Breast epithelium (tissue), 4 donors: ENCODE measurements at regions not wholly inside any gene's neighbourhood (a gene's known extent, or its start where the extent isn't known, plus 50 kb on each side); places are given as distances from the start of the nearest gene placed in this dataset.
"Not testable (repeated sequence)": the region's sequence is repeated elsewhere in the genome, so short reads cannot be mapped to it uniquely, and the experiment has no call there.

Experiments
- DNase-seq, 2 donors: peaks; one replicate each; pipeline ENCODE4 v3.0.0-alpha.2; 2019; ENCODE audit warnings: low spot score in 2 of 2
- H3K27ac ChIP-seq, 2 donors: fragments of 200-600 bp; sonication (generic) in 1 of 2; one replicate each; pipeline ENCODE4 v1.5.1; 2016 to 2019; ENCODE audit warnings: mild to moderate bottlenecking in 1 of 2
- H3K27me3 ChIP-seq, 2 donors: fragments of 200-600 bp; sonication (generic) in 1 of 2; one replicate each; pipeline versions ENCODE4 v1.5.1 to v1.6.0; 2017 to 2019; ENCODE audit warnings: control low read depth in 1 of 2, mild to moderate bottlenecking in 1 of 2
- H3K36me3 ChIP-seq: fragments of 200-600 bp; one replicate; pipeline ENCODE4 v1.5.1; 2019
- H3K4me1 ChIP-seq, 2 donors: fragments of 200-600 bp; sonication (generic); one replicate each; pipeline ENCODE4 v1.5.1; 2016 to 2019; ENCODE audit warnings: control low read depth in 1 of 2
- H3K4me3 ChIP-seq, 3 donors: fragments of 200-600 bp; sonication (generic); 1 replicate in 2 of 3; 2 replicates in 1 of 3; pipeline ENCODE4 v1.5.1; 2016 to 2019; ENCODE audit warnings: mild to moderate bottlenecking in 3 of 3, moderate library complexity in 2 of 3
- H3K9me3 ChIP-seq, 2 donors: fragments of 200-600 bp; sonication (generic) in 1 of 2; one replicate each; pipeline ENCODE4 v1.5.1; 2016 to 2019; ENCODE audit warnings: control low read depth in 1 of 2
- CTCF ChIP-seq, 3 donors: fragments of 450-650 bp; IDR thresholded peaks; one replicate each; pipeline ENCODE4 v1.5.1; 2016 to 2017; ENCODE audit warnings: antibody characterized with exemption in 3 of 3, mild to moderate bottlenecking in 3 of 3, moderate library complexity in 3 of 3
- POLR2A ChIP-seq: fragments of 450-650 bp; IDR thresholded peaks from one replicate; pipeline ENCODE4 v1.6.1; 2016; ENCODE audit warnings: antibody characterized with exemption, mild to moderate bottlenecking, moderate library complexity
- POLR2AphosphoS5 ChIP-seq, 3 donors: sonication (generic); formaldehyde crosslinking; IDR thresholded peaks; one replicate each; pipeline ENCODE4 v1.6.1; 2017; ENCODE audit warnings: antibody characterized with exemption in 3 of 3
- intact Hi-C: fragments of 100-400 bp; cut with DNase I; formaldehyde crosslinking; loops from one replicate; pipeline ENCODE4 v1.15.1; 2023; ENCODE audit warnings: low total_unique reads

GRCh38 chr15:26066896-26067295 lies 203.8 kb upstream of the ATP10A start:
- Histone ChIP-seq H3K36me3 (no peaks in the 10 kb centered on the region), H3K4me3 (no peak overlapping the region), H3K4me1 (no peaks in the 10 kb centered on the region), H3K9me3 (no peaks in the 10 kb centered on the region), H3K27me3 (no peaks in the 10 kb centered on the region), H3K27ac (no peak overlapping the region)
- intact Hi-C loops, result no loop called here
- TF ChIP-seq POLR2AphosphoS5 (IDR thresholded peaks at IDR 0.05) (no peak), POLR2A (no peak), CTCF (IDR thresholded peaks at IDR 0.05) (no peak)
- no peak for DNase-seq

- intact Hi-C loops, result no loop called here
- Histone ChIP-seq H3K36me3 (no peaks in the 10 kb centered on the region), H3K9me3 (no peaks in the 10 kb centered on the region), H3K4me3 (no peak overlapping the region), H3K4me1 (no peaks in the 10 kb centered on the region), H3K27me3 (no peaks in the 10 kb centered on the region), H3K27ac (no peak overlapping the region)
- TF ChIP-seq POLR2A (no peak), CTCF (IDR thresholded peaks at IDR 0.05) (no peak), POLR2AphosphoS5 (IDR thresholded peaks at IDR 0.05) (no peak)
- DNase-seq, result no peak
Observed at GRCh38 chr15:26065723-26066122, 202.6 kb upstream of the ATP10A start.

GRCh38 chr15:26061248-26061647 lies 198.1 kb upstream of the ATP10A start:
- TF ChIP-seq POLR2AphosphoS5 (IDR thresholded peaks at IDR 0.05) (no peak), CTCF (IDR thresholded peaks at IDR 0.05) (no peak), POLR2A (no peak)
- Histone ChIP-seq H3K27me3 (no peaks in the 10 kb centered on the region), H3K36me3 (no peaks in the 10 kb centered on the region), H3K4me1 (no peaks in the 10 kb centered on the region), H3K4me3 (no peak overlapping the region), H3K27ac (no peak overlapping the region), H3K9me3 (peaks cover 0 to 5% of the 10 kb centered on the region in 2 donors)
- DNase-seq, result no peak
- intact Hi-C loops, result no loop called here

GRCh38 chr15:26056766-26057165 lies 193.6 kb upstream of the ATP10A start:
- H3K9me3 ChIP-seq, H3K27ac ChIP-seq, DNase-seq, H3K4me3 ChIP-seq, H3K36me3 ChIP-seq, intact Hi-C loops, H3K4me1 ChIP-seq: not testable (repeated sequence)
- peaks cover 0 to 17% of the 10 kb centered on the region in 2 donors for H3K27me3 ChIP-seq

- Histone ChIP-seq H3K9me3 (no peaks in the 10 kb centered on the region), H3K4me3 (no peak overlapping the region), H3K36me3 (no peaks in the 10 kb centered on the region), H3K4me1 (no peaks in the 10 kb centered on the region), H3K27me3 (peaks cover 0 to 17% of the 10 kb centered on the region in 2 donors), H3K27ac (peak overlapping the region in 1 of 2 donors; percentile 7)
- TF ChIP-seq POLR2A (no peak), POLR2AphosphoS5 (IDR thresholded peaks at IDR 0.05) (no peak), CTCF (IDR thresholded peaks at IDR 0.05) (no peak)
- intact Hi-C loops, result no loop called here
- no peak for DNase-seq
Observed at GRCh38 chr15:26051761-26052675, 188.9 kb upstream of the ATP10A start.
